ENCODE measurements at regions not wholly inside any gene's neighbourhood (a gene's known extent, or its start where the extent isn't known, plus 50 kb on each side); places are given as distances from the start of the nearest gene placed in this dataset.

- DNase-seq (ENCODE audit: low spot score): no peak
- Mint-ChIP-seq H3K27ac (ENCODE audit: unreplicated experiment) (no peak overlapping the region), H3K9me3 (ENCODE audit: unreplicated experiment) (no peaks in the 10 kb centered on the region), H3K27me3 (ENCODE audit: unreplicated experiment) (peaks cover 5% of the 10 kb centered on the region), H3K4me3 (ENCODE audit: unreplicated experiment) (no peak overlapping the region), H3K36me3 (ENCODE audit: low read depth, unreplicated experiment) (no peaks in the 10 kb centered on the region), H3K4me1 (ENCODE audit: unreplicated experiment) (no peaks in the 10 kb centered on the region)
- TF ChIP-seq CTCF (IDR thresholded peaks at IDR 0.05; ENCODE audit: unreplicated experiment): no peak
These were observed 86.1 kb upstream of the GPC1 start for GRCh38 chr2:240349133-240350005.

- Mint-ChIP-seq H3K9me3 (ENCODE audit: unreplicated experiment) (no peaks in the 10 kb centered on the region), H3K4me1 (ENCODE audit: unreplicated experiment) (no peaks in the 10 kb centered on the region), H3K36me3 (ENCODE audit: low read depth, unreplicated experiment) (no peaks in the 10 kb centered on the region), H3K27me3 (ENCODE audit: unreplicated experiment) (peaks cover 5% of the 10 kb centered on the region), H3K4me3 (ENCODE audit: unreplicated experiment) (no peak overlapping the region), H3K27ac (ENCODE audit: unreplicated experiment) (no peak overlapping the region)
- no peak for DNase-seq (ENCODE audit: low spot score)
- no peak for TF ChIP-seq CTCF (IDR thresholded peaks at IDR 0.05; ENCODE audit: unreplicated experiment)
These were observed 85.5 kb upstream of the GPC1 start for GRCh38 chr2:240350006-240350355.

- TF ChIP-seq CTCF (IDR thresholded peaks at IDR 0.05; ENCODE audit: unreplicated experiment): no peak
- peaks cover 3% of the 10 kb centered on the region for H3K27me3 Mint-ChIP-seq (ENCODE audit: unreplicated experiment)
- H3K4me1 Mint-ChIP-seq (ENCODE audit: unreplicated experiment): no peaks in the 10 kb centered on the region
- no peak overlapping the region for H3K27ac Mint-ChIP-seq (ENCODE audit: unreplicated experiment)
- no peak overlapping the region for H3K4me3 Mint-ChIP-seq (ENCODE audit: unreplicated experiment)
- H3K9me3 Mint-ChIP-seq (ENCODE audit: unreplicated experiment): no peaks in the 10 kb centered on the region
- no peak for DNase-seq (ENCODE audit: low spot score)
- H3K36me3 Mint-ChIP-seq (ENCODE audit: low read depth, unreplicated experiment): no peaks in the 10 kb centered on the region
These were observed 84.8 kb upstream of the GPC1 start for GRCh38 chr2:240350696-240351087.

GRCh38 chr2:240351088-240351741 lies 84.2 kb upstream of the GPC1 start:
- Mint-ChIP-seq H3K4me3 (ENCODE audit: unreplicated experiment) (no peak overlapping the region), H3K4me1 (ENCODE audit: unreplicated experiment) (no peaks in the 10 kb centered on the region), H3K27ac (ENCODE audit: unreplicated experiment) (no peak overlapping the region), H3K9me3 (ENCODE audit: unreplicated experiment) (no peaks in the 10 kb centered on the region), H3K27me3 (ENCODE audit: unreplicated experiment) (peaks cover 7% of the 10 kb centered on the region), H3K36me3 (ENCODE audit: low read depth, unreplicated experiment) (no peaks in the 10 kb centered on the region)
- DNase-seq (ENCODE audit: low spot score): no peak
- no peak for TF ChIP-seq CTCF (IDR thresholded peaks at IDR 0.05; ENCODE audit: unreplicated experiment)

GRCh38 chr2:240351826-240352426 lies 83.5 kb upstream of the GPC1 start:
- no peaks in the 10 kb centered on the region for H3K36me3 Mint-ChIP-seq (ENCODE audit: low read depth, unreplicated experiment)
- H3K27ac Mint-ChIP-seq (ENCODE audit: unreplicated experiment): no peak overlapping the region
- H3K4me1 Mint-ChIP-seq (ENCODE audit: unreplicated experiment): no peaks in the 10 kb centered on the region
- H3K9me3 Mint-ChIP-seq (ENCODE audit: unreplicated experiment): no peaks in the 10 kb centered on the region
- no peak overlapping the region for H3K4me3 Mint-ChIP-seq (ENCODE audit: unreplicated experiment)
- peaks cover 9% of the 10 kb centered on the region for H3K27me3 Mint-ChIP-seq (ENCODE audit: unreplicated experiment)
- TF ChIP-seq CTCF (IDR thresholded peaks at IDR 0.05; ENCODE audit: unreplicated experiment): no peak
- no peak for DNase-seq (ENCODE audit: low spot score)
